ENCODE measurements at regions not wholly inside any gene's neighbourhood (a gene's known extent, or its start where the extent isn't known, plus 50 kb on each side); places are given as distances from the start of the nearest gene placed in this dataset.

DNA sequence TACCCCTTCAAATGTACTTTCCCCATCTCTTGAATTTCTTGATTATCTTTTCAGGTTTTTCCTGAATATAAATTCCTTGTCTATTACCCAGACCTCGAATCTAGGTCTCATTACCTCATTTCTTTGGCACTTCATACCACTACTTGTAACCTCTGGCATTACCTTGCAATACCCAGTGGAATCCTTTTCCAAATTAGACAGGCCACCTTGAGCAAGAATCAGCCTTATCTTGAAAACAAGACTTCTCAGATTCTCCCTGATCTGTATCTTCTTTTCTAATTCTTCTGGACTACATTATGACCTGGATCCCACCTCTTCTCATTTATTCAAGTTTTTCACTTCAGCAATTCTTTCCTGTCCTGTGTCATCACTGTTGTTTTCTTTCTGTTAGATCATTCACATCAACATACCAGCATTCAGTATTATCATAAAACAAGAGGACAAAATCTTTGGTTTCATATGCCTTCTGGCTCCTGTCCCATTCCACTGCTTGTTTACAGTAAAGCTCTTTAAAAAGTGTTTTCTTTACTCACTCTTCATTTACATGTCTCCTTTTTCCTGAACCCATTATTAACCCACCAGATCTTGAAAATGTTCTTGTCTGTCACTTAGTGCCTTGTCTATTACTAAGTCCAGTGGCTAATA is 275.6 kb upstream of the HS3ST1 start:
- no peaks in the 10 kb centered on the region for H3K4me1 ChIP-seq (ENCODE audit: control insufficient read depth in 1 of 2, low read depth in 2 of 2)
- H3K36me3 ChIP-seq: no peaks in the 10 kb centered on the region
- TF ChIP-seq, protein P1, sequence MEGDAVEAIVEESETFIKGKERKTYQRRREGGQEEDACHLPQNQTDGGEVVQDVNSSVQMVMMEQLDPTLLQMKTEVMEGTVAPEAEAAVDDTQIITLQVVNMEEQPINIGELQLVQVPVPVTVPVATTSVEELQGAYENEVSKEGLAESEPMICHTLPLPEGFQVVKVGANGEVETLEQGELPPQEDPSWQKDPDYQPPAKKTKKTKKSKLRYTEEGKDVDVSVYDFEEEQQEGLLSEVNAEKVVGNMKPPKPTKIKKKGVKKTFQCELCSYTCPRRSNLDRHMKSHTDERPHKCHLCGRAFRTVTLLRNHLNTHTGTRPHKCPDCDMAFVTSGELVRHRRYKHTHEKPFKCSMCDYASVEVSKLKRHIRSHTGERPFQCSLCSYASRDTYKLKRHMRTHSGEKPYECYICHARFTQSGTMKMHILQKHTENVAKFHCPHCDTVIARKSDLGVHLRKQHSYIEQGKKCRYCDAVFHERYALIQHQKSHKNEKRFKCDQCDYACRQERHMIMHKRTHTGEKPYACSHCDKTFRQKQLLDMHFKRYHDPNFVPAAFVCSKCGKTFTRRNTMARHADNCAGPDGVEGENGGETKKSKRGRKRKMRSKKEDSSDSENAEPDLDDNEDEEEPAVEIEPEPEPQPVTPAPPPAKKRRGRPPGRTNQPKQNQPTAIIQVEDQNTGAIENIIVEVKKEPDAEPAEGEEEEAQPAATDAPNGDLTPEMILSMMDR (IDR thresholded peaks at IDR 0.05): no peak
- ATAC-seq (ENCODE audit: insufficient number of reproducible peaks, low FRiP score, low read depth) (no peak), DNase-seq (ENCODE audit: low spot score) (no peak)
- H3K4me3 ChIP-seq: no peak overlapping the region
- H3K27ac ChIP-seq: no peak overlapping the region
- H3K9me3 ChIP-seq: no peaks in the 10 kb centered on the region
- H3K27me3 ChIP-seq (replicated peaks; ENCODE audit: insufficient read depth): no peaks in the 10 kb centered on the region

DNA sequence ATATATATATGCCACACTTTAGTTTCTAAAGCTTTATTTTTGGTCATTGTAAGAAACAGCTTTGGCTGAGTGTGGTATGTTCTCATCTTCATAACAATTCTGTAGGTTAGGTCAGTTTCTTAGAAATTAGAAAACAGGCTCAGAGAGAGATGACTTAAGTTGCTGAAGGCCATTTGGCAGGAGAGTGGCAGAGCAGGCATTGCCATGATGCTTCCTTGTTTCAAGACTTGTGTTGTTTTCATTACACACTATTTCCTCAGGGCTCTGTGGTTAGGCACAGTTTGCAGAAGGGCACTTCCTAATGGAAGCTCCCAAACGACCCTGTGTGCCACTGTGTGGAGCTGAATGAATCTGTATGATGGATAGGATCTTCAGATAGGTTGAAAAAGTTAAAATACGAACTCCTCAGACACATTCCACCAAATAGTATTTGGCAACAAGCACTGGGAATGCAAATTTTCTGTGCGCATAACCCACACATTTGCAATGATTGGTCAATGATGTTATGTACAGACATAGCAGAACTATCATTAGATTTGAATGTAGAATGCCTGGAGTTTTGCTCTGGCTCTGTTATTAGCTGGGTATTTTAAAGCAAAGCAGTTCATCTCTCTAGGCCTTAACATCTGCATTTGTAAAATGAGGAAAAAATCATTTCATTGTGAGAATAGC is 274.3 kb upstream of the HS3ST1 start:
- Histone ChIP-seq H3K9me3 (no peaks in the 10 kb centered on the region), H3K27me3 (replicated peaks; ENCODE audit: insufficient read depth) (no peaks in the 10 kb centered on the region), H3K27ac (no peak overlapping the region), H3K36me3 (no peaks in the 10 kb centered on the region), H3K4me1 (ENCODE audit: control insufficient read depth in 1 of 2, low read depth in 2 of 2) (no peaks in the 10 kb centered on the region), H3K4me3 (no peak overlapping the region)
- DNase-seq (ENCODE audit: low spot score): no peak
- TF ChIP-seq, protein P1 (IDR thresholded peaks at IDR 0.05): no peak
- ATAC-seq (ENCODE audit: insufficient number of reproducible peaks, low FRiP score, low read depth): no peak

DNA sequence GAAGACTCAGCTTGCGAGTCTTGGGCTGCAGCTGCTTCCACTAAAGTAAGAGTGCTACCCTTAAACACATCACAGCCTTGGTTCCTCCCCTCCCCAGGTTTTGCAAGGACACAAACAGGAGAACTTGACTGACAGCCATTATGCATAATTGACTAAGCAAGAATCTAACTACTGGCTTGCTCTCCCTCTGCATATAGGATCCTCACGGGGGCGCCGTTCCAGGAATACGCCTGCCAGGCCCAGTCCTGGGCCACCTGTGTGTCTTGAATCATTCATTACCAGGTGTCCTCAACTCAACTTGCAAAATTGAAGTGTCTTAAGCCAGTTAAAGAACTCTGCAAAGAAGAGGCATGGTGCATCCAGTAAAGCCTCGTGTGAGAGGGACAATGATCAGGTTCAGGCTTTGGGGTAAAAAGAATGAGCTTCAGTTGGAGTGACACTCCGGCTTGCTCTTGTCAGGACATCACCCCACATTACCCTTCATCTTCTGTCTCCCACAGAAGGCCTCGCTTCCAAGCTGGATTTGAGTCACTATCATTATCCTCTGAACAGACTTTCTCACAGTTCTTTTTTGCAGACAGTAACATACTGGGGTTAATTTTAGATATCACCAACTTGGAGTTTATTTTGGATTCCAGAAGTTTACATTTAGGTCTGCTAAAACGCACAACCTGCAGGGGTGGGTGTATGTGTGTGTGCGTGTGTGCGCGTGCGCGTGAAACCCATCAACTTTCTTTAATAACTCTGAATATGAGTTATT is 273.5 kb upstream of the HS3ST1 start:
- no peak for DNase-seq (ENCODE audit: low spot score)
- no peaks in the 10 kb centered on the region for H3K27me3 ChIP-seq (replicated peaks; ENCODE audit: insufficient read depth)
- no peaks in the 10 kb centered on the region for H3K36me3 ChIP-seq
- TF ChIP-seq, protein P1 (IDR thresholded peaks at IDR 0.05): no peak
- no peaks in the 10 kb centered on the region for H3K9me3 ChIP-seq
- H3K27ac ChIP-seq: no peak overlapping the region
- no peak overlapping the region for H3K4me3 ChIP-seq
- ATAC-seq (ENCODE audit: insufficient number of reproducible peaks, low FRiP score, low read depth): no peak
- H3K4me1 ChIP-seq (ENCODE audit: control insufficient read depth in 1 of 2, low read depth in 2 of 2): no peaks in the 10 kb centered on the region

DNA sequence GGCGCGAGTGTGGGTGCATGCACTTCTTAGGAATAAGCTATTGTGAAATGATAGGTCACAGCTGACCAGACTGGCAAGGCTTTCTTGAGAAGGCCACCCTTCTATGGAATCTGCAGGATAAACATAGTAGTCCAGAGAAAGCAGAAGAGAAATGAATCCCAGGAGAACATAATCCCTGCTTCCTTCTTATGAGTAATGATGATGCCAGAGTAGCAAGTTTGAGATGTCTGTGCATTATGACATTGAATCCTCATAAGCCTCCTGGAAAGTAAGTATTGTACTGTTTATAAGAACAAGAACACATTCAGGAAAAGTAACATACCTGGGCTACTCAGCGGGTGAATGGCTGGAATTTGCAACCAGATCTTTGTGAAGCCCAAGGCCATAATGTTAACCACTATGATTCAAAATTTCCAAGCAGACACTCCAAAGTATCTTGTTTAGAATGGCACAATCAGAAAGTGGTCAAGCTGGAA is 272.1 kb upstream of the HS3ST1 start:
- Histone ChIP-seq H3K27ac (no peak overlapping the region), H3K4me1 (ENCODE audit: control insufficient read depth in 1 of 2, low read depth in 2 of 2) (no peaks in the 10 kb centered on the region), H3K4me3 (no peak overlapping the region), H3K36me3 (no peaks in the 10 kb centered on the region), H3K9me3 (no peaks in the 10 kb centered on the region), H3K27me3 (replicated peaks; ENCODE audit: insufficient read depth) (no peaks in the 10 kb centered on the region)
- no peak for ATAC-seq (ENCODE audit: insufficient number of reproducible peaks, low FRiP score, low read depth)
- DNase-seq (ENCODE audit: low spot score): no peak
- TF ChIP-seq, protein P1 (IDR thresholded peaks at IDR 0.05): no peak
